NCI-H446 treated with DMSO at 0.1 percent for 48 hours (cell line): ENCODE measurements at regions not wholly inside any gene's neighbourhood (a gene's known extent, or its start where the extent isn't known, plus 50 kb on each side); places are given as distances from the start of the nearest gene placed in this dataset.

Source experiments
- DNase-seq: peaks from one replicate; lab custom pipeline; 2025; lab: John Stamatoyannopoulos, UW

GRCh38 chr17:33515974-33516373 is 222.9 kb upstream of the ASIC2 start:
- no peak for DNase-seq

GRCh38 chr17:33516645-33517044 is 223.6 kb upstream of the ASIC2 start:
- DNase-seq, result no peak

GRCh38 chr17:33517746-33518145 is 224.7 kb upstream of the ASIC2 start:
- DNase-seq, result no peak

DNA sequence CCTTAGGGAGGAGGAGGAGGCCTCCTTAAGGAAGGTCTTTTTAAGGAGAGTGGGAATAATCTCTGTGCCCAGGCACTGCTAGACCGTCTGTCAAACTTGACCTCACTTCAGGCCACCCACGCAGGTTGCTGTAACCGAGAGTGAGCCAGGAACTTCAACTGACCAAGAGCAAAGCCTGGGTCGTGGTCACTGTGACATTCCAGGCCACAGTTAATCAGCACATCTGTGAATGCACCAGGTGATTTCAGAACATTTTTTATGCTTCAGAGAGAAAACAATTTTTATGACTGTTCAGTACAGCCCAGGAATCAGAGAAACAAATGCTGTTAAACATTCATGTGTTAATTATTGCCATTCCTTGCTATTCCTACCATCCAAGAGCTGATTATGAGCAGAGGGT is 226.6 kb upstream of the ASIC2 start:
- DNase-seq, result no peak

- no peak for DNase-seq
Measured at GRCh38 chr17:33520426-33521330, 227.6 kb upstream of the ASIC2 start.

DNA sequence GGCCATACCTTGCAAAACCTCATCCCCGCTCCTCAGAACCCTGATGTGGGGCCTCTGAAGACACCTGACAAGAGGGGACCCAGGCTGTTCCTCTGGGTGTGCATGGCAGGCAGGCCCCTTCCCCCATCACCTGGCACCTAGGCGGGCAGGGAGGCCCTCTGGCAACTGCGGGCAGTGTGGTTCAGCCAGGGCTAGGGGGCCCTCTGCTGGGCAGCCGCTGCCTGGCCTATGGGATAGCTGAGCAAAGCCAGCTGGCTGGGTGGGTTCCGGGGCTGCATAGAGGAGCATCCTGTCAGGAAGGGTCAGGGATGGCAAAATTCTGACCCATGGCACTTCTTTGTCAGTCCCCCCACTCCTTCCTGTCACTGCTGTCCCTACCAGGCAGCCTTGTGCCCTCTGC is 228.7 kb upstream of the ASIC2 start:
- no peak for DNase-seq

DNA sequence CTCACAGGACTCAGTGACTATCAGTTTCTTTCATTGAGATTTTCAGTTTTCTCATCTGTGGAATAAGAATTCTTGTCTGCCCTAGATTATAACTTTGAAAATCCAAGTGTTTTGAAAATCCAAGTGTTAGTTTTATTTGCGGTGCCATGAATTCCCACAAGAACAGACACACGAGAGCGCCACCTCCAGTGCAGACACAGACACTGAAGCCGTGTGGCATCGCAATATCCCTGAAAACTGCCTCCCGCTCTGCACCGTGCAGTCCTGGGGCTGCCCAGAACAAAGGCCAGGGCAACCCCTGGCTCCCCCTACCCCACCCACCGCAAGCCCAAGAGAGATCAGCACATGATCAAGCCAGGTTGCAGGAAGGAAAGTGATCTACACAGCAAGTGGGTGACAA is 229.5 kb upstream of the ASIC2 start:
- DNase-seq, result no peak

- no peak for DNase-seq
Measured at GRCh38 chr17:33523577-33523981, 230.5 kb upstream of the ASIC2 start.

GRCh38 chr17:33525186-33525585 is 232.1 kb upstream of the ASIC2 start:
- no peak for DNase-seq

GRCh38 chr17:33526717-33527116 is 233.6 kb upstream of the ASIC2 start:
- no peak for DNase-seq

GRCh38 chr17:33527290-33527689 is 234.2 kb upstream of the ASIC2 start:
- no peak for DNase-seq

DNA sequence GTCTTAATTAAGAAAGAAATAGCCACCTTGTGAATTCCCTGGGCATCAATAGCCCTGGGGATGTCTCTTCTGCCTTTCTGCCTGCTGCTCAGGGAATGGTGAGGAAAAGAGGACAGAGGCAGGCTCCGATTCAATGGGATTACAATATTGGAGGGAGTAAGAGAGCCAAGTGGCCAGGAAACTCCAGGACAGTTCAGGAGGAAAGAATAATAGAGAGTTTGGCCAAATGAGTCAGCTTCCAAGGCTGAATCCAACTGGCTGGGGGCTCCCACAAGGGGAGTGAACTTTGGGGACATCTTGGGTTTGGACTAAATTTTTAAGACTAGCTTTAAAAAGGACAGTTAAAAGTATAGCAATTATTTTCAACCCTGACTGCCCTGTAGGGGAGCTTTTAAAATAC is 235.8 kb upstream of the ASIC2 start:
- DNase-seq, result no peak

- DNase-seq, result no peak
Measured at GRCh38 chr17:33529816-33530215, 236.7 kb upstream of the ASIC2 start.

DNA sequence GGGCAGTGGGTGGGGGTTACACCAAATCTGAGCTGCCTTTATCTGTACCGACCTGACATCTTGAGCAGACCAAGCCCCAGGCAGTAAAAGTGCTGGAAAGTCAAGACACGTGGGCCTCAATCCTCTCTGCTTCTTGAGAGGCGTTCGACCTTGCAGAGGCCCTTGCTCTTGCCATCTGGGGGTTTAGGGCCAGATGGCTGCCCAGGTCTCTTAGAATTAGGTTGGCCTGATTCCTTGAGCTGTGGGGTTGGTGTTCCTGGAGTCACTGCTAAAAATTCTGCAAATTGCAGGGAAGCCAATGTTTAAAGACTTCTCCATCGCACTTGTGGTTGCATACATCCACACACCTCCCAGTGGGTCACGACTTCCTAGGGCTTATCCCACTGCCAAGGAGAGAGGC is 238.2 kb upstream of the ASIC2 start:
- DNase-seq, result no peak

GRCh38 chr17:33534087-33534486 is 241.0 kb upstream of the ASIC2 start:
- DNase-seq, result no peak

DNA sequence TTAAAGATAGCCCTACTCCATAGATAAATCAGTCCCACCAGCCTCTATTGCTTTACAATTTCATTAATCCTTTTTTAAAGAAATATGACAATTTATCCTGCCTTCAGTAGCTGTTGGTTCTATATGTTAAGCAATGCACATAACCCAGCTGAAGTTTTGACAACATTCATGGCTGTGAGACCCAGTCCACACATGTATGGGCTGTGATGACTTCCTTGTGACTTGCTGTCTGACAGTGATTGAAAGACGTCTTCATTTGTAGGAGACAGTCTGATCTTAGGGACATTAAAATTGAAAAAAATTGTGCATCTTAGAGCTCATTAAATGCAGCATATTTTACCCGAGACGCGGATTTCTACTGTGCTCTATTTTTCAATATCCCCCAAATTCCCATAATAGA is 252.0 kb upstream of the ASIC2 start:
- no peak for DNase-seq

- DNase-seq, result no peak
Measured at GRCh38 chr17:33550261-33550660, 257.2 kb upstream of the ASIC2 start.

- DNase-seq, result no peak
Measured at GRCh38 chr17:33551075-33551474, 258.0 kb upstream of the ASIC2 start.

GRCh38 chr17:33551911-33552310 is 258.8 kb upstream of the ASIC2 start:
- DNase-seq, result no peak

DNA sequence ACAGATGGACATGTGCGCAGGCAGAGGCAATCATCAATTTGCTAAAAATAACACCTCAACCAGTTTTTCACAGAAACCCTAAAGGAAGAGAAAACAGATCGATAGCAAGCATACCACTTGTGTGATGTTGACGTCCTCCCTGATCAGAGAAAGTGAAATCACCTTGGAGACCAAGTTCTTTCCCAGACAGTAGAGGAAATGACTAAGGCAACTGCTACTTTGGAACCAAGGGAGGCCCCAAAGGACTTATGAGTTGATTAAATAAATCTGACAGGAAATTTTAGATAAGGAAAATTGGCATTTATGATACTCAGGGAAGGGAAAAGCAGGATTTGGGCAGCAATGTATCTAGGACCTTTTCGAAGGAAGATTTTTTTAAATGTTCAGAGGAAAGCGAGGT is 267.1 kb upstream of the ASIC2 start:
- DNase-seq, result no peak

DNA sequence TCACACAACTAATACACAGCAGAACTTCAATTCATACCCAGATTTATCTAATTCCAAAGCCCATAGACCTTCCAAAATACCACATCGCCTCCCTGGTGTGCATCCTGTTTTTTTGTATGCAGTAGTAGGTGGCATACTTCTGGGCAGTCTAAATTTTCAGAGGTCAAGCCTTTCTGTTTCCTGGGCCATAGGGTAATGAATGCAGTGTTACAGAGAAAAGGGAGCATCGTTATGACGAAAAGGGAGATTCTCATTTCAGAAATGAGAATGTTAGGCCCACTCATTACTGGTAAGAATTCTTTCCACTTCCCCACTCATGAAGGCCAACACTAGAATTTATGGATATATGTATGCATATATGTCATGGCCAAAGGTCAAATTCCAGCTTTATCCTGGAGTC is 267.8 kb upstream of the ASIC2 start:
- no peak for DNase-seq

GRCh38 chr17:33561569-33562334 is 268.7 kb upstream of the ASIC2 start:
- no peak for DNase-seq

DNA sequence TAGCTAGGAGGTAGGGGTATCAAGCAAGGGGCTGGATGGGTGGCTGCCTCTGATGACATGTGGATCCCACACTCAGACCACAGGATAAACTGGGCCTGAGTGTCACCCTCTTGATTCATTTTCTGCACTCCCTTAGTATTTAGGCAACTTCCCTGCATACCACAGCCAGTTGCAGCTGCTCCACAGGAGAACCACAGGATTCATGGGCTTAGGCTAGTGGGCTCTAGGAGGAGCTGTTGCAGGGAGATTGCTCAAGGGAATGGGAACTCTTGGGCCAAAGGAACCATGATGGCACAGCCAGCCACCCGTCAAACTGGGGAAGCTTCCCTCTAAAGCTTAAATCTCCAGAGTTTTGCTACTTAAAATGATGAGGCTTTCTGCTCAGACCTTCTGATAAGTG is 269.7 kb upstream of the ASIC2 start:
- no peak for DNase-seq
